Lung (tissue), 11 donors: ENCODE measurements at regions not wholly inside any gene's neighbourhood (a gene's known extent, or its start where the extent isn't known, plus 50 kb on each side); places are given as distances from the start of the nearest gene placed in this dataset.

Experiments used
- ATAC-seq: fragments of 200-7000 bp; cut with Tn5 transposase; one replicate; pipeline ENCODE4 v1.9.1; 2020; ENCODE audit warnings: moderate number of reproducible peaks; ENCODE audit not compliant: insufficient read depth, low FRiP score
- DNase-seq, 3 donors: peaks; one replicate each; pipeline ENCODE4 v3.0.0-alpha.2; 2013 to 2017
- H3K27ac ChIP-seq, 2 donors: one replicate each; pipeline ENCODE4 v1.5.1; 2013; ENCODE audit warnings: mild to moderate bottlenecking in 2 of 2, moderate library complexity in 2 of 2, control low read depth in 1 of 2, inconsistent platforms in 1 of 2, low read depth in 1 of 2, low read length in 1 of 2
- H3K27me3 ChIP-seq, 3 donors: one replicate each; pipeline ENCODE4 v1.5.1; 2013; ENCODE audit warnings: low read length in 2 of 3; ENCODE audit not compliant: control insufficient read depth in 3 of 3, insufficient read depth in 3 of 3
- H3K36me3 ChIP-seq, 4 donors: one replicate each; pipeline ENCODE4 v1.5.1; 2013; ENCODE audit warnings: low read length in 4 of 4, mild to moderate bottlenecking in 1 of 4, moderate library complexity in 1 of 4; ENCODE audit not compliant: control insufficient read depth in 4 of 4, insufficient read depth in 4 of 4
- H3K4me1 ChIP-seq, 5 donors: one replicate each; pipeline ENCODE4 v1.5.1; 2013; ENCODE audit warnings: low read length in 5 of 5, mild to moderate bottlenecking in 2 of 5, moderate library complexity in 1 of 5; ENCODE audit not compliant: control insufficient read depth in 5 of 5, insufficient read depth in 5 of 5
- H3K4me3 ChIP-seq: one replicate; pipeline ENCODE4 v1.5.1; 2013; ENCODE audit warnings: mild to moderate bottlenecking, control low read depth, moderate library complexity
- H3K9ac ChIP-seq, 2 donors: one replicate each; pipeline ENCODE4 v1.5.1; 2013; ENCODE audit warnings: low read length in 2 of 2, control low read depth in 1 of 2; ENCODE audit not compliant: insufficient read depth in 1 of 2
- H3K9me3 ChIP-seq, 4 donors: one replicate each; pipeline ENCODE4 v1.5.1; 2013; ENCODE audit warnings: low read length in 3 of 4, mild to moderate bottlenecking in 1 of 4, moderate library complexity in 1 of 4; ENCODE audit not compliant: control insufficient read depth in 4 of 4, insufficient read depth in 3 of 4
- CTCF ChIP-seq: IDR thresholded peaks from 2 replicates; pipeline ENCODE4 v1.5.1; 2012; ENCODE audit warnings: mild to moderate bottlenecking; ENCODE audit errors: control extremely low read depth, extremely low read depth
- WGBS, 2 donors: extraction: QIAGEN DNeasy Blood & Tissue Kit; methylation state at CpG; one replicate each; pipeline ENCODE4 v1.1.7; 2013; 5-methylcytosine and 5-hydroxymethylcytosine counted together
- donor health status: control.
- donor health status: control.
- donor health status: Bipolar disorder and iron deficiency.
- donor health status: healthy.
- donor health status: DM: yes; HTN: yes; CAD: no.

GRCh38 chr2:393711-394696 is 106.1 kb upstream of the ALKAL2 start:
- no peak for TF ChIP-seq CTCF
- Histone ChIP-seq H3K9me3 (peaks cover 0 to 5% (median under 1%) of the 10 kb centered on the region in 4 donors), H3K27ac (no peak overlapping the region), H3K27me3 (no peaks in the 10 kb centered on the region), H3K36me3 (no peaks in the 10 kb centered on the region), H3K4me1 (no peaks in the 10 kb centered on the region), H3K4me3 (no peak overlapping the region), H3K9ac (no peak overlapping the region)
- DNase-seq = peak in 2 of 3 donors; percentile 26 to 27
- WGBS, 2 donors = 60 to 68% methylated on average over 37 of the region's 37 CpGs
- ATAC-seq = no peak

GRCh38 chr2:392926-393280 is 105.0 kb upstream of the ALKAL2 start:
- no peak overlapping the region for H3K27ac ChIP-seq

GRCh38 chr2:392181-392925 is 104.5 kb upstream of the ALKAL2 start:
- WGBS, 2 donors = 83 to 92% methylated on average over 32 of the region's 32 CpGs
- no peak overlapping the region for H3K4me3 ChIP-seq
- ATAC-seq (no peak), DNase-seq (no peak)
- no peak for TF ChIP-seq CTCF
- H3K27me3 ChIP-seq = no peaks in the 10 kb centered on the region
- peaks cover 0 to 5% (median under 1%) of the 10 kb centered on the region in 4 donors for H3K9me3 ChIP-seq
- no peak overlapping the region for H3K27ac ChIP-seq
- no peaks in the 10 kb centered on the region for H3K36me3 ChIP-seq
- no peaks in the 10 kb centered on the region for H3K4me1 ChIP-seq
- H3K9ac ChIP-seq = no peak overlapping the region

More at GRCh38 chr2:392926-393280, 105.0 kb upstream of the ALKAL2 start:
- H3K9ac ChIP-seq = no peak overlapping the region
- H3K27me3 ChIP-seq = no peaks in the 10 kb centered on the region
- H3K4me1 ChIP-seq = no peaks in the 10 kb centered on the region
- ATAC-seq = no peak
- peaks cover 0 to 5% (median under 1%) of the 10 kb centered on the region in 4 donors for H3K9me3 ChIP-seq
- 83 to 89% methylated on average over 9 of the region's 9 CpGs for WGBS, 2 donors
- TF ChIP-seq CTCF = no peak
- H3K4me3 ChIP-seq = no peak overlapping the region
- no peaks in the 10 kb centered on the region for H3K36me3 ChIP-seq
- DNase-seq = no peak
